ENCODE measurements at regions not wholly inside any gene's neighbourhood (a gene's known extent, or its start where the extent isn't known, plus 50 kb on each side); places are given as distances from the start of the nearest gene placed in this dataset.
"Not testable (repeated sequence)": the region's sequence is repeated elsewhere in the genome, so short reads cannot be mapped to it uniquely, and the experiment has no call there.

DNA sequence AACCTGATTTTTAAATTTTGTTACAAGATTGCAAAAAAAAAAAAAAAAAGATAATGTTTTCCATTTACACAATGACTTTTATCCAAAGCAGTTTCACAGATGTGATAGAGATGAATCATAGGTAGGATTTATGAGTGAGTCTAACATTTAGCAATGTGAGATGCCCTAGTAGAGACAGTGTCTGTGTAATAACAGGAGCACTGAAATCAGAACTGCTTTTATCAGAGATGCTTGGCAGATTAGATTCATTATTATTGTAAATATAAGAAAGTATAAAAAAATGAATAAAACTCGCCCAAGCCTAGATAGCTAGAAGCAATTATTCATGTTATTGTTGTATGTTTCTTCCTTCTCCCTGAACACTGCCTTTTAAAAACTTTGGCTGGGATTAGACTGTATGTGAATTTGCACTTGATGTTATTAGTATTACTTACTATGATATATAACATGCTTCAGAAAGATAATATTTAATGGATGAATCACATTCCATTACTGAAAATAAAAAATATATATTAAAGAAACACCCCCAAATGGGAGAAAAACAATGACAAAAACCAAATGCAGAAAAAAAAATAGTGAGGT, 567.3 kb upstream of the KLF4 start:
- DNase-seq, result no peak
- Mint-ChIP-seq H3K36me3 (no peaks in the 10 kb centered on the region), H3K27me3 (no peaks in the 10 kb centered on the region), H3K4me1 (ENCODE audit: low read depth) (no peaks in the 10 kb centered on the region), H3K9me3 (no peaks in the 10 kb centered on the region), H3K4me3 (no peak overlapping the region), H3K27ac (no peak overlapping the region)
- ChIA-PET POLR2A (no interaction called here), CTCF (interaction anchor here (0.7 kb wide), 1 partner anchor 1724 kb away, joined by 3 read pairs; no protein-coding TSS in a partner anchor)
- intact Hi-C loops (cut with micrococcal nuclease), result no loop called here

DNA sequence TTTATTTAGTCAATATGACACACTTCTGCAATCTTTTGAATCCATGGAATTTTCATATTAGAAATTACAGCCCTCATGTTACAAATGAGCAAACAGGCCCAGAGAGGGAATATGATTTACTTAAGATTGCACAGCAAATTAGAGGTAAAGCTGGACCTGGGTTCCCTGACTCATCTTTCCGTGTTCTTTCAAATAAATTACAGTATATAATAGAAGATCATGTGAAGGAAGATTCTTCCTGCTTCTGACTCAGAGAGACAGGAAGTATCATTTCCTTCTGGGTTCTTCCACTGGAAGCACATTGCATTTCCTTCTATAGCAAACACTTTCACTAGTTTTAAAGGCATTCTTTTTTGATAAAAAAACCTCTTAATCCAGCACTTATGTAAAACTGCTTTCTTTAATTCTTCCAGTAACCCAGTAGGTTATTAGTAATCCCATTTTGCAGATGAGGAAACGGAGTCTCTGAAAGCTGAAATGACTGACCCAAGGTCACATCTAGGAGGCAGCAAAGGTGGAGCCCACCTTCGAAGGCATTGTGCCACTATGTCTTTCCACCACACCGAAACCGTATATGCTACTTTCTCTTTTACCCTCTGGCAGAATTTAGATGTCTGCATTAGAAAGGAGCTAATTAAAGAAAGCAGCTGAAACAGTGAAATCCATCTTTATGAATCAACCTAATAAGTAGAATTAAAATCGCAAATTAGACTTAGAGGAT, 566.7 kb upstream of the KLF4 start:
- DNase-seq, result no peak
- intact Hi-C loops (cut with micrococcal nuclease), result no loop called here
- Mint-ChIP-seq H3K36me3 (no peaks in the 10 kb centered on the region), H3K9me3 (no peaks in the 10 kb centered on the region), H3K27me3 (no peaks in the 10 kb centered on the region), H3K4me1 (ENCODE audit: low read depth) (no peaks in the 10 kb centered on the region), H3K4me3 (no peak overlapping the region), H3K27ac (no peak overlapping the region)
- ChIA-PET CTCF (interaction anchor here (0.7 kb wide), 1 partner anchor 1723 kb away, joined by 3 read pairs; no protein-coding TSS in a partner anchor), POLR2A (no interaction called here)

DNA sequence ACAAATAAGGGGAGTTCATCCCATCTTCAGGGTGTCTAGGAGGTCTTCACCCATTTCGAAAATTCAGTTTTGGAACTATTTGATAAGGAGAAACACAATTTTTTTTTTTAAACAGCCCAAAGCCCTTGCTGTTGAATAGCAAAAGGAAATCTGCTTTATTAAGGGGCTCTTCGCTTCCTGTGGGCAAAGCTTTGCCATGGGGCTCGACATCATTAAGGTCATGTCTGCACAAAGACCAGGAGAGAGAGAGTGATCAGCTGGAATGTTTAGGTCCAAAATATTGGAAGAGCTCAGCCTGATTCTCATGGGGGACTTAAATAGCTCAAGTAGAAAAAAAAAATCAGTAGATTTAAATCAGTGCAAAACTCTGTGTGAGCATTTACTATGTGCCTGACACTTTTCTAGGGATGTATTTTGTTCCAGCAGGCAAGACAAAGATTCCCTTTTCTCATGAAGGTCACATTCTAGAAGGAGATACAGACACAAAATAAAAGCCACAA, 564.6 kb upstream of the KLF4 start:
- Mint-ChIP-seq H3K4me1 (ENCODE audit: low read depth) (no peaks in the 10 kb centered on the region), H3K27ac (no peak overlapping the region), H3K27me3 (no peaks in the 10 kb centered on the region), H3K4me3 (no peak overlapping the region), H3K9me3 (no peaks in the 10 kb centered on the region), H3K36me3 (no peaks in the 10 kb centered on the region)
- ChIA-PET CTCF (no interaction called here), POLR2A (no interaction called here)
- DNase-seq, result no peak
- intact Hi-C loops (cut with micrococcal nuclease), result no loop called here

DNA sequence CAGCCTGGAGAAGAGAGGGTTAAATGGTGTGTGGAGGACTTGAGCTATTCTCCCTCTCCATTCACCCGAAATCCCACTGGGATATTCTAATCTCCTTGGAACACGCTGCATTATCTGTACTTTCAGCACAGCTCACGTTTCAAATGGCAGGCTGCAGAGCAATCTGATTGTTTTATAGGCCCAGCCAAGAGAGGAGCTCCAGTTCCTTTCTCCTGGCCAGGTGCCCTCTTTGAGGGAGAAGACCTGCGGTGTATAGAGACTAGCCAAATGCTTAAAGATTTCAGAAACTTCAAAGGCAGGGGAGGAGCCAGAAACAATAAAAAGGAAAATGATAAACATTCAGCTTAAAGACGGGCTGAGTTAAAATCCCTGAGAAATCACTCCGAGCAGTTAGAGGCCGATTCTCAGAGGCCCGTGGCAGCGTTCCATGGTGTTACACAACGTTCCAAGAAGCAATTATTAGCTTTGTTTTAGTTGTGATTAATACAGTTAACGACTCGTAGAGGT, 564.0 kb upstream of the KLF4 start:
- Mint-ChIP-seq H3K27me3 (no peaks in the 10 kb centered on the region), H3K4me1 (ENCODE audit: low read depth) (no peaks in the 10 kb centered on the region), H3K27ac (no peak overlapping the region), H3K4me3 (no peak overlapping the region), H3K36me3 (no peaks in the 10 kb centered on the region), H3K9me3 (no peaks in the 10 kb centered on the region)
- ChIA-PET POLR2A (no interaction called here), CTCF (no interaction called here)
- no peak for DNase-seq
- intact Hi-C loops (cut with micrococcal nuclease), result no loop called here

DNA sequence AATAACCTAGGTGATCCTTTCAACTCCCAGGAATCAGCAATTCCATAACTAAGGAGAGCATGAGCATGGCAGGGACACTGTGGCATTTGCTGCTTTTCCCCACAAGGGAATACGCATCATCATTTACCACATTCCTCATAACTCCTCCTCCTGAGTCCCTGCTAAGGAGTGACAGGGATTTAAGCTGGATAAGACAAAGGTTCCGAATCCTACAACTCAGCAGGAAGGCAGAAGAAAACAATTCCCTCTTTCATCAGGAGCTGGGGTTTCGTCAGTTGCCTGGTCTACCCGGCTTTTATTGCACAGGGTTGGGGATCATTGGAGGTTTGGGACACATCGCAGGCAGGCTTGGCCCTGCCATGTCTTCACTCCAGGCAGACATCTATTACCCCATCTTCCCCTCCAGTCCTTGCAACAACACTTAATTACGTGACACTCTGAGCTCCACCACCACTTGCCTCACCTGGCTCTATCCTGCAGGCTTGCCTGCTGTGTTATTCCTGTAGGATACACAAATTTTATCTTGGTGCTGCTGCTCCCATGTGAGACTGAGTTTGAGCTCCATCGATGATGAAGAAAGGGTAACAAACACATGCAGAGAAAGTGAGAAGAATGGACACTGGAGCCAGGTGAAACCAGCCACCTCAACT, 563.0 kb upstream of the KLF4 start:
- no peaks in the 10 kb centered on the region for H3K9me3 Mint-ChIP-seq

DNA sequence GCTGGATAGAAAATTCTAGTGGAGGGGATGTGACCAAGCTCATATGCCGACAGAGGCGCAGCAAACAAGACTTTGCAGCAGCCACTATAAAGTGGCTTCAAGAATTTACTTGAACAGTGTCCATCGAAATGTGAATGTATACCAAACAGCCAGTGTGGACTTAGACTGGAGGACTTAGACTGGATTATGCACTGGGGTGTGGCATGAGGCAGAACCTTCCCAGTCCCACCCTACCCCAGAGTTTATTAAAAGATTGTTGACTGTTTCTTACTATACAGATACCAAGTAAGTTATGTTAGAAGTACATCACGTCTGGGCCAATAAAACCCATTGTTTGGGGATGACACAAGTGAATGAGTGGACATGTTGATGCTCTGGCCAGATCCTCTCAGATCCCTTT, 561.3 kb upstream of the KLF4 start:
- Mint-ChIP-seq H3K4me3 (no peak overlapping the region), H3K27me3 (no peaks in the 10 kb centered on the region), H3K27ac (no peak overlapping the region), H3K4me1 (ENCODE audit: low read depth) (no peaks in the 10 kb centered on the region), H3K9me3 (peaks cover 3% of the 10 kb centered on the region), H3K36me3 (no peaks in the 10 kb centered on the region)
- POLR2A ChIA-PET, result no interaction called here
- intact Hi-C loops (cut with micrococcal nuclease), result no loop called here
- DNase-seq, result no peak
- CTCF ChIA-PET, result no interaction called here

More for the DNA sequence above, 563.0 kb upstream of the KLF4 start:
- DNase-seq, result no peak
- POLR2A ChIA-PET, result no interaction called here
- no peaks in the 10 kb centered on the region for H3K4me1 Mint-ChIP-seq (ENCODE audit: low read depth)
- H3K27me3 Mint-ChIP-seq, result no peaks in the 10 kb centered on the region
- CTCF ChIA-PET, result no interaction called here
- intact Hi-C loops (cut with micrococcal nuclease), result no loop called here
- no peak overlapping the region for H3K4me3 Mint-ChIP-seq
- no peak overlapping the region for H3K27ac Mint-ChIP-seq
- H3K36me3 Mint-ChIP-seq, result no peaks in the 10 kb centered on the region

DNA sequence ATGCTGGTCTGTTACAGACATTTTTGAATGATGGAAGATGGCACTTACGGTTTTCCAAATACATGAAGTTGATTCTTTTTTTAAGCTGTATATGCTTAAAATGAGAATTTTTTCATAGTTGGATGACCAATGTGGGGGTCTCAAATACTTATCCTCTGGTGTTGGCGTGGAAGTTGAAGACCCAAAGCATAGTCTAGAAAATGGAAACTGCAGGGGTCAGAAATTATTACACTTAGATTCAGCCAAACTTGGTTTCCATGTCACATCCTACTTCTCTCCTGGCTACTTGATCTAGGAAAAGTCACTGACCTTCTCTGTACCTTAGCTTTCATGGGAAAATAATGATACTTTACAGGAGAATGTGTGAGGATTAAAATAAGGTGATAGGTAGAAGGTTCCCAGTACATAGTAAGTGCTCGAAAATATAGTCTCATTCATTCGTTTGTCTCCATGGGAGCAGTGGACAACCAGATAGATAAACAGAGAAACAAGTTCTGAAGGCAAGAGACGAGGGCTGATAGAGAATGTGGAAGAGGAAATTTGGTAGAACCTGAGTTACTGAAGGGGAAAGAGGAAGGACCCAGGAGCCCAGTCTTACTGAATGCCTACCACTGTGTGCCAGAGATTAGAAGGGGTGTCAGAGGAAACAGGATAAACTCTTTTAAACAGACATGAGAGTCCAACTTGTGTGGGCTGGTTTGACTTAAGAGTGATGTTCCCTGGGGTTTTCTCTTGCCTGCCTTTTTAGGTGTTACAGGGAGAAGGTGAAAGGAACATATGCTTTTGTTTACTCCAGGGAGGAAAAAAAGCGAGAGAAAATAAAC, 560.3 kb upstream of the KLF4 start:
- POLR2A ChIA-PET, result no interaction called here
- Mint-ChIP-seq H3K36me3 (no peaks in the 10 kb centered on the region), H3K9me3 (peaks cover 3% of the 10 kb centered on the region)

DNA sequence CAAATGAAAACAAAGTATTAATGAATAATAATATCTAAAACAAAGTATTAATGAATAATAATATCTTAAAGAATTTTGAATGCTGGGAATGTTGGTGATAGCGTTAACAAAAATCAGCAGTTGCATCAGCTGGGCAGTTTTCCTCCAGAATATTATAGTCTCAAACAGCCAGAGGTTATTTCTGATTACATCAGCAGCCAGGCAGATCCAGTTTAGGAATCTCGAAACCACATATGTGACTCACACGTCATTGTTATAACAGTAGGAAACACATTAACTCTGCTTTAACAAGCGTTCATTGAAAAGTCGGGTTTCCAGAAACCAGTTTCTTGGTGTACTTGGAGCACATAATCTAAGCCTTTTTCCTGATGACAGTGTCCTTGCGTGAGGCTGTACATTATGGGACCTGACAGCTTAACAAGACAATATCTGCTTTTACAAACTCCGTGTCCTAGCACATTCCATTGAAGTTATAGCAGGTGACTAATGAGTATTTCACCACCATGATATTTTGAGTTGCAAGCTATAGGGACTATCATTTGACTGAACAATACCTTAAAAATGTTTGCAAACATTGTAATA, 559.5 kb upstream of the KLF4 start:
- no peaks in the 10 kb centered on the region for H3K36me3 Mint-ChIP-seq
- intact Hi-C loops (cut with micrococcal nuclease), result no loop called here
- DNase-seq, result no peak
- peaks cover 3% of the 10 kb centered on the region for H3K9me3 Mint-ChIP-seq
- POLR2A ChIA-PET, result no interaction called here
- no peak overlapping the region for H3K4me3 Mint-ChIP-seq
- H3K4me1 Mint-ChIP-seq (ENCODE audit: low read depth), result no peaks in the 10 kb centered on the region
- CTCF ChIA-PET, result no interaction called here
- no peaks in the 10 kb centered on the region for H3K27me3 Mint-ChIP-seq
- H3K27ac Mint-ChIP-seq, result no peak overlapping the region

More for the DNA sequence above, 560.3 kb upstream of the KLF4 start:
- no peak overlapping the region for H3K4me3 Mint-ChIP-seq
- intact Hi-C loops (cut with micrococcal nuclease), result no loop called here
- DNase-seq, result no peak
- no peaks in the 10 kb centered on the region for H3K27me3 Mint-ChIP-seq
- no peak overlapping the region for H3K27ac Mint-ChIP-seq
- CTCF ChIA-PET, result no interaction called here
- H3K4me1 Mint-ChIP-seq (ENCODE audit: low read depth), result no peaks in the 10 kb centered on the region

DNA sequence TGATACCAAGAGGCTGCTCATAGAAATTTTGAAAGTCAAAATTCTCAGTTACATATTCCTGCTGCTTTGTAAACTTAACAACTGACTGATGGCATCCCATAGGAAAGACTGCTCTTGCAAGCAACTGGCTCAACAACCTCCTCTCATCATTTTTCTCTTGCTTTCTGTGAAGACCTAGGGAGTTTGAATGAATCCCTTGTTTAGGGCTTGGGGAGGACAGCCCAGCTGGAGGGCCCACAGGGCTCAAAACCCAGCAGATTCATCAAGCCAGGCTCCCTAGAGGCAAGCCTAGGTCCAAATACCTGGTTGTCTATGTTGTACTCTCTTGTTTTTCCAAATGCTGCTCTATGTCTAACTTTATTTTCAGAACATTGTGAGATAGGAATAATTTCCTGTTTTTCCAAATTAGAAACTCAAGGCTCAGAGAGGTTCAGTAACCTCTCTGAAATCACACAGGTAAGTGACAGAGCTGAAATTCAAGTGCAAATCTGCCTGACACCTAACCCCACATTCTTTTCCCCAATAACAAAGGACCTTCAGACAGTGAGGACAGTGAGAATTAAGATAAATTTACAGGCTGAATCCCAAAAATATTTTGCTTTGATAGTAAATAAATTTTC, 558.9 kb upstream of the KLF4 start:
- POLR2A ChIA-PET, result no interaction called here
- no peaks in the 10 kb centered on the region for H3K36me3 Mint-ChIP-seq

DNA sequence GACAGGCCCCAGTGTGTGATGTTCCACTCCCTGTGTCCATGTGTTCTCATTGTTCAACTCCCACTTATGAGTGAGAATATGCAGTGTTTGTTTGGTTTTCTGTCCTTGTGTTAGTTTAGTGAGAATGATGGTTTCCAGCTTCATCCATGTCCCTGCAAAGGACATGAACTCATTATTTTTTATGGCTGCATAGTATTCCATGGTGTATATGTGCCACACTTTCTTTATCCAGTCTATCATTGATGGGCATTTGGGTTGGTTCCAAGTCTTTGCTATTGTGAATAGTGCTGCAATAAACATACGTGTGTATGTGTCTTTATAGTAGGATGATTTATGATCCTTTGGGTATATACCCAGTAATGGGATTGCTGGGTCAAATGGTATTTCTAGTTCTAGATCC, 558.2 kb upstream of the KLF4 start:
- intact Hi-C loops (cut with micrococcal nuclease); H3K36me3 Mint-ChIP-seq; CTCF ChIA-PET; H3K27ac Mint-ChIP-seq; H3K27me3 Mint-ChIP-seq; POLR2A ChIA-PET; DNase-seq; H3K4me3 Mint-ChIP-seq; H3K4me1 Mint-ChIP-seq (ENCODE audit: low read depth): not testable (repeated sequence)
- peaks cover 11% of the 10 kb centered on the region for H3K9me3 Mint-ChIP-seq

More for the DNA sequence above, 558.9 kb upstream of the KLF4 start:
- intact Hi-C loops (cut with micrococcal nuclease), result no loop called here
- Mint-ChIP-seq H3K4me3 (no peak overlapping the region), H3K27me3 (no peaks in the 10 kb centered on the region), H3K9me3 (peaks cover 7% of the 10 kb centered on the region), H3K4me1 (ENCODE audit: low read depth) (no peaks in the 10 kb centered on the region), H3K27ac (no peak overlapping the region)
- no peak for DNase-seq
- CTCF ChIA-PET, result no interaction called here

DNA sequence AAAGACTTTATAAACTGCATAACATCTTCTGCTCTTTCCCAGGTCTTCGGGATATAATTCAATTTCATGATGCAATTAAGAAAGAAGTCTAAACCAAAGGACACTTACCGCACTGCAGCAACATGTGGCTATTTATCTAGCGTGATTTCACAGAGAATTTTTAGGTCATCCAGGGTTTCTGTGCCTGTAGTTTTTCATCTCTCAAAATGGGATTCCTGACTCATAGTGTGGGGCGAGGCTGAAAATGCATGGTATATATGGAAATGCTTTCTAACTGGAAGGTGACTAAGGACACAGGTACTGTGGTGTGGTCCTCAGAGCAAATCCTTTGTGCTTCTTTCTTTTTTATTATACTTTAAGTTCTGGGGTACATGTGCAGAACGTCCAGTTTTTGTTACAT, 557.7 kb upstream of the KLF4 start:
- no peaks in the 10 kb centered on the region for H3K36me3 Mint-ChIP-seq
- H3K4me3 Mint-ChIP-seq, result no peak overlapping the region
- CTCF ChIA-PET, result no interaction called here
- no peak overlapping the region for H3K27ac Mint-ChIP-seq
- no peaks in the 10 kb centered on the region for H3K4me1 Mint-ChIP-seq (ENCODE audit: low read depth)
- intact Hi-C loops (cut with micrococcal nuclease), result no loop called here
- POLR2A ChIA-PET, result no interaction called here
- DNase-seq, result no peak
- H3K27me3 Mint-ChIP-seq, result no peaks in the 10 kb centered on the region
- peaks cover 16% of the 10 kb centered on the region for H3K9me3 Mint-ChIP-seq

DNA sequence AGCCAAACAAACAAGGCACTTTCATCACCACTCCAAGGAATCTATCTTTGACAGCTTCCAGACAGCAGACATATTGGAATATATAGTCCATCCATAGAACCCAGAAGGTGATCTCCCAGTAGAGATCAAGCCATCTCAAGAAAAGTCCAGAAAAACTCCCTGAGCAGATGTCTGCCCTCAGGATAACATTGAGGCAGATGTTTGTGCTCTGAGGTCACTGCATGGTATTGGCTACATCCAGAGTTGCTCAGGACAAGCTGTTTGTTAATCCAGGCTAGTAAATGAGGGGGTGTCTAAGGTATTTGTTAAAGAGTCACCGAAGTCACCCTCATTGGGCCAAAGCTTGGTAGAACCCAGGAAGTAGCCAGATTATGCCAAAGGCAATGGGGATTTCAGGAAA, 556.3 kb upstream of the KLF4 start:
- H3K27ac Mint-ChIP-seq, result no peak overlapping the region
- no peaks in the 10 kb centered on the region for H3K4me1 Mint-ChIP-seq (ENCODE audit: low read depth)
- DNase-seq, result no peak
- ChIA-PET POLR2A (no interaction called here), CTCF (no interaction called here)
- peaks cover 16% of the 10 kb centered on the region for H3K9me3 Mint-ChIP-seq
- no peaks in the 10 kb centered on the region for H3K27me3 Mint-ChIP-seq
- no peaks in the 10 kb centered on the region for H3K36me3 Mint-ChIP-seq
- intact Hi-C loops (cut with micrococcal nuclease), result no loop called here
- no peak overlapping the region for H3K4me3 Mint-ChIP-seq
